IMR-90 (cell line): ENCODE measurements at regions not wholly inside any gene's neighbourhood (a gene's known extent, or its start where the extent isn't known, plus 50 kb on each side); places are given as distances from the start of the nearest gene placed in this dataset.

Source experiments
- BHLHE40 ChIP-seq: fragments of 150-350 bp; IDR thresholded peaks from 2 replicates; pipeline ENCODE4 v1.6.1; 2016; ENCODE audit warnings: mild to moderate bottlenecking, low read depth, low read length
- CEBPB ChIP-seq: IDR thresholded peaks from 2 replicates; pipeline ENCODE4 v1.6.1; 2012; ENCODE audit warnings: low read depth, low read length, improper control_type of control experiment
- MAZ ChIP-seq: IDR thresholded peaks from 2 replicates; pipeline ENCODE4 v1.6.1; 2012; ENCODE audit warnings: low read depth, mild to moderate bottlenecking, low read length, improper control_type of control experiment, moderate library complexity, borderline replicate concordance
- MXI1 ChIP-seq: IDR thresholded peaks from 2 replicates; pipeline ENCODE4 v1.6.1; 2012; ENCODE audit warnings: low read depth, mild to moderate bottlenecking, low read length, moderate library complexity, borderline replicate concordance
- POLR2A ChIP-seq: IDR thresholded peaks from 2 replicates; pipeline ENCODE4 v1.6.1; 2012; ENCODE audit warnings: mild to moderate bottlenecking, low read depth, low read length
- RAD21 ChIP-seq: IDR thresholded peaks from 2 replicates; pipeline ENCODE4 v1.6.1; 2012; ENCODE audit warnings: low read length, improper control_type of control experiment
- TF ChIP-seq, protein P1 (sequence below): conservative IDR thresholded peaks from 2 replicates; pipeline ENCODE4 v1.5.1; 2012; ENCODE audit warnings: mild to moderate bottlenecking, low read depth, low read length, improper control_type of control experiment

DNA sequence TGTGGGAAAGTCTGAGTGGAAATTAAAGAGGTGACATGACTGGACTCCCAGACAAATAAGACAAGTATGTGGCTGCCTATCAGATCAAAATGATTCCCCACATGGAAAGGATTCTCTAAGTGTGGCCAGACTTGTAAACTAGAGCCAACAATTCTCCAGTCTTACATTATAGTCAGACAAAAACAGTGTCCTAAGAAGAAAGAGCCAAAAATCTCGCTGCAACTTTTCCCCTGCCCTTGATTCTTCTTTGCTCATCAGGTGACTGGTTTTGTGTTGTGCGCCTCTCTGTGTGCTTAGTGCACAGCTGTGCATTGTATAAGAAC, 164.2 kb upstream of the TARS1 start:
- TF ChIP-seq RAD21 (no peak), POLR2A (no peak), MAZ (no peak), CEBPB (no peak), BHLHE40 (no peak), MXI1 (no peak)
- TF ChIP-seq, protein P1, sequence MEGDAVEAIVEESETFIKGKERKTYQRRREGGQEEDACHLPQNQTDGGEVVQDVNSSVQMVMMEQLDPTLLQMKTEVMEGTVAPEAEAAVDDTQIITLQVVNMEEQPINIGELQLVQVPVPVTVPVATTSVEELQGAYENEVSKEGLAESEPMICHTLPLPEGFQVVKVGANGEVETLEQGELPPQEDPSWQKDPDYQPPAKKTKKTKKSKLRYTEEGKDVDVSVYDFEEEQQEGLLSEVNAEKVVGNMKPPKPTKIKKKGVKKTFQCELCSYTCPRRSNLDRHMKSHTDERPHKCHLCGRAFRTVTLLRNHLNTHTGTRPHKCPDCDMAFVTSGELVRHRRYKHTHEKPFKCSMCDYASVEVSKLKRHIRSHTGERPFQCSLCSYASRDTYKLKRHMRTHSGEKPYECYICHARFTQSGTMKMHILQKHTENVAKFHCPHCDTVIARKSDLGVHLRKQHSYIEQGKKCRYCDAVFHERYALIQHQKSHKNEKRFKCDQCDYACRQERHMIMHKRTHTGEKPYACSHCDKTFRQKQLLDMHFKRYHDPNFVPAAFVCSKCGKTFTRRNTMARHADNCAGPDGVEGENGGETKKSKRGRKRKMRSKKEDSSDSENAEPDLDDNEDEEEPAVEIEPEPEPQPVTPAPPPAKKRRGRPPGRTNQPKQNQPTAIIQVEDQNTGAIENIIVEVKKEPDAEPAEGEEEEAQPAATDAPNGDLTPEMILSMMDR = no peak
